A204.1 (cell line): ENCODE measurements at regions not wholly inside any gene's neighbourhood (a gene's known extent, or its start where the extent isn't known, plus 50 kb on each side); places are given as distances from the start of the nearest gene placed in this dataset.
"Not testable (repeated sequence)": the region's sequence is repeated elsewhere in the genome, so short reads cannot be mapped to it uniquely, and the experiment has no call there.

Source experiments
- FAIRE-seq: peaks from 2 replicates; lab custom pipeline; 2012; peaks lifted over from hg19 to GRCh38; lab: Jason Lieb, UNC

- no peak for FAIRE-seq
Observed at GRCh38 chr9:27818348-27818747, 245.1 kb upstream of the C9orf72 start.

GRCh38 chr9:27828908-27829307, 255.6 kb upstream of the C9orf72 start:
- FAIRE-seq = no peak

- no peak for FAIRE-seq
Observed at GRCh38 chr9:27829621-27830020, 256.3 kb upstream of the C9orf72 start.

DNA sequence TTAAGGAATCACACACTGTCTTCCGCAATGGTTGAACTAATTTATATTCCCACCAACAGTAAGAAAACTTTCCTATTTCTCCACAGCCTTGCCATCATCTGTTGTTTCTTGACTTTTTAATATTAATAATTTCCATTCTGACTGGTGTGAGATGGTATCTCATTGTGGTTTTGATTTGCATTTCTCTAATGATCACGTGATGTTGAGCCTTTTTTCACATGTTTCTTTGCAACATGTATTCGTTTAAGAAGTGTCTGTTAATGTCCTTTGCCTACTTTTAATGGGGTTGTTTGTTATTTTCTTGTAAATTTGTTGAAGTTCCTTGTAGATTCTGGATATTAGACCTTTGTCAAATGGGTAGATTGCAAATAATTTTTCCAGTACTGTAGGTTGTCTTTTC, 258.8 kb upstream of the C9orf72 start:
- not testable (repeated sequence) for FAIRE-seq

GRCh38 chr9:27835286-27835685, 262.0 kb upstream of the C9orf72 start:
- no peak for FAIRE-seq

- no peak for FAIRE-seq
Observed at GRCh38 chr9:27835746-27836145, 262.5 kb upstream of the C9orf72 start.

DNA sequence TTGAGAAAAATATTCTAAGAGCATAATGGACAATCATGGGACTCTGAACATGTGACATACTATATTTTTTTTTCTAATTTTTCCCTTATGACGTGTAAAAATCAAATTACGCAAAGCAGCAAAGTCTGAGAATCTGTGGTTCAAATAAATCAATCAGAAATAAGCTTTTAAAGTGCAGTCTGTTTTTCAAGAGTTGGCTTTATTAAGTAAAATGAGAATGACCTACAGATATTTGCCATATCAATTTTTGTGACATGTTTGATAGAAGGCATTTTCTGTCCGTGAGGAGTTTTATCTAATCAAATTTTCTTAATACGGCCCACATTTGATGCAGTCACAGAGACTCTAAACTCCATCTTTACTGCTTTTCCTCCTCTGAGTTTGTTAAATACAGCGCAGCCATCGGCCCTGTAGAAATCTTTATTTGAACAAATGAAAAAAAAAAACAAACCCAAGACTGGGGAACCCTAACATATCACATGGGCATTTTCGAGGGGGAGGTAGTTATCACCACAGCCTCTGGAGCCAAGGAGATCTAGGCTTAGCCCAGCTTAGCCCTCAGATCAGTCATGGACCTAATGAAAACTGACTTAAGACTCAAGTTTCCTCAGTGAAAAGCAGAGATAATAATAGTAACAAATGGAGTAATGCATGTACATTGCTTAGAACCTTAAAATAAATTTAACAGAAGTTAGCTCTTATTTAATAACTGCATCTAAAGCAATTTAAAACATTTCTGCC, 263.6 kb upstream of the C9orf72 start:
- FAIRE-seq = no peak

DNA sequence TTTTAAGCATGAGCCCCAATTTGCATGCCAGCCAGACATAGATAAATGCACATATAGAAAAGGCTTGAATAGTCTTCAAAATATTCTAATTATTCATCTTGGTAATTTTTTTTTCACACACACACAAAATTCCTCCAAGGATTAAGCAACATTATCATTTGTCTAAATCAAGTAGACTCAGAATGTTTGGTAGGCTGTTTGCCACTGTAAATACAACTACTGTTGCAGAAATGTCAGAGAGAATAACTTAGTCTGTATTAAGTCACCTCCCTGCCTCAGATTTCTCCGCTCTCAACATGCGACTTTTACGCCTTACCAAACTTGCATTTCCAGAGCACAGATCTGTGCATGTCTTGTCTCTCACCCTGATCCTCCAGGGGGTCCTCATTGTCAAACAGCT, 265.6 kb upstream of the C9orf72 start:
- no peak for FAIRE-seq

DNA sequence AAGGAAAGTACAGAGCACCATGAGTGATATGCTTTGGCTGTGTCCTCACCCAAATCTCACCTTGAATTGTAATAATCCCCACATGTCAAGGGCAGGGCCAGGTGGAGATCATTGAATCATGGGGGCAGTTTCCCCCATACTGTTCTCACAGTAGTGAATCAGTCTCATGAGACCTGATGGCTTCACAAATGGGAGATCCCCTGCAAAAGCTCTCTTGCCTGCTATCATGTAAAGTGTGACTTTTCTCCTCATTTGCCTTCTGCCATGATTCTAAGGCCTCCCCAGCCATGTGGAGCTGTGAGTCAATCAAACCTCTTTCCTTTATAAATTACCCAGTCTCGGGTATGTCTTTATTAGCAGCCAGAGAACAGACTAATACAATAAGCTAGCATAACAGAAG, 266.5 kb upstream of the C9orf72 start:
- not testable (repeated sequence) for FAIRE-seq

DNA sequence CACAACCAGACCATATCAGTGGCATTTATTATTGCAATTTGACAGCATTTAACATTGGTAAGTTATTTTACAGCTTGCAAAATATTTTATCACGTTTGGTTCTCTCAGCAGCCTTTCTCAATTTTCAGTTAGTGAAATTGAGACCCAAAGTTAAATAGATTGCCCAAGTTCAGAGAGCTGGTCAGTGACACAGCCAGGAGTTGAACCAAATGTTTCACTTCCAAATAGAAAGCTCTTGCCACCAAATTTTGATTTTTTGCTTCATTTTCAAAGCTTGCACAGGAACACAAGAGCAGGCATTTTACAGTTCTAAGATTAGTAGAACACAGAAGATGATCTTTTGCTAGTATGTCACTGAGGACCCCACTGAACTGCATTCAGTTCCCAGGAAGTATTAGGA, 271.5 kb upstream of the C9orf72 start:
- FAIRE-seq = no peak

DNA sequence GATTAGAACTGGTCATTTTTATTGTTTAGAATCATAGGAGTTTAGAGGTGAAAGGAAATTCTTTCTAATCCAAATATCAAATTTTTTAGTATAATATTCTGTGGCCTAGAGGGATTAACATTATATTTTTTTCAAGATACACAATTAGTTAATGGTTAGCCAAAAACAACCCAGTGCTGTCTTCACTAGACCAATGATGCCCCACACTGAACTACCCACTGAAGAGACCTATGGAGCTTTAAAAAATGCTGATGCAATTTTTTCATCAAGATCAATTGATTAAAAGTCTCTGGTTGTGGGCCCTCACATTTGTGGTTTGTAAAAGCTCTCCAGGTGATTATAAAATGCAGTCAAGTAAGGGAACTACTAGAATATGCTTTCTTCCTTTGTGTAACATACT, 274.1 kb upstream of the C9orf72 start:
- no peak for FAIRE-seq

DNA sequence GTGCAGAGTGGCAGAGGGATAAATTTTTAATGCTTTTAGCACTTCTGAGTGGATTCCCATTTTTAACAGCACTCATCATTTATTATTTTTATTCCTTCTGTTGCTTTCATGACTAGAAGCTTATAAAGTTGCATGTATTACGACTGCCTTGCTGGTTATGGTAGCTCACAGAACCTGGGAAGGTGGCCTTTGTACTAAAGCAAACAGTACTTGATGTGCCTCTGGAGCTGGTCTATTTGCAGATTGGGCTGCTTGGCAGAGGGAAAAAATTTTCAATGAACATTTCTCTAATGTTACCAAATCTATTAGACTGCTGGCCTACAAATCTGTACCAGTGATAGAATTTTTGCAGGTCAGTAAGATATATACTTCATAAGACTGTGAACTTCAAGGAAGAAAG, 274.5 kb upstream of the C9orf72 start:
- FAIRE-seq = no peak

DNA sequence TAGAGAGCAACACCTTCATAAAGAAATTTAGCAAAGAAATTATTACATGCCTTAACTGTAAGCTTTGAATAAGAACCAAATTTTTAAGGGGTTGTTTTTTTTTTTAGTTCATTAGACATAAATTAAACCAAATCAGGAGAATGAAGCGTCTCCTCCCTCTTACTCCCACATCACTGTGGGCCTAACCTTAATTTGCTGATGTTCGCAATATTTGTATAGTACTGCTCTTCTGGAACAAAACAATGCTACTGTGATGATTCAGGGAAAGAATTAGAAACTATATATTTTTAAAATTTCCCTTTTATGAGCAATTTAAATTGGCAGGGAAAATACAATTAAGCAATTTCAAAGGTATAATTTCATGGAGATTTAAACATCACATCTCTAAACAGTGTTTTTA, 275.0 kb upstream of the C9orf72 start:
- no peak for FAIRE-seq

DNA sequence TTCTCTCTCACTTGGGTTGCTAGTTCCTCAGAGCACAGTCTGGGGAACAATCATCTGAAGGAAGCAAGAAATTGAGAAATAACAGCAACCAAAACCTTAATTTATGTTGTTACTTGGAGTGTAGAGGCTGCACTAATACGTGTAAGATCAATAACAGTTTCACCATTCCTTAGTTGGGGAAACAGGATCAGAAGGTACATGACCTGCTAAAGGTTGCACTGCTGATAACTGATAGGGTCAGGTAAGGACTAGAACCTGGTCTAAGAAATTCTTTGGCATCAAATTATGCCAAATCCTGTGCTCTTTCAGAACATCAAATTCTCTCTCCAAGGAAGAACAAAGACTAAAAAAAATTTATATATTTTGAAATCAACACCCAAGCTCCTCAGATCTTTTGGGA, 278.6 kb upstream of the C9orf72 start:
- FAIRE-seq = no peak

DNA sequence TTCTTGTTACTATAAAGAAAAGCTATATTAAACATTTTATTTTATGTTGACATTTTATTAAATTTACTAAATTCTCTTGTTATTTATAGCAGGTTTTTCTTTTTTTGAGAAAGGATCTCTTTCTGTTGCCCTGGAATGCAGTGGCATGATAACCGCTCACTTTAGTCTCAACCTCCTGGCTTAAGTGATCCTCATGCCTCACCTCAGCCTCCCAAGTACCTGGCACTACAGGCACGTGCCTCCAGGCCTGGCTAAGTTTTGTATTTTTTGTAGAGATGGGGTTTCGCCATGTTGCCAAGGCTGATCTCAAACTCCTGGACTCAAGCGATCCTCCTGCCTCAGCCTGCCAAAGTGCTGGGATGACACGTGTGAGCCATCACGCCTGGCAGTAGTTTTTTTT, 280.2 kb upstream of the C9orf72 start:
- no peak for FAIRE-seq

DNA sequence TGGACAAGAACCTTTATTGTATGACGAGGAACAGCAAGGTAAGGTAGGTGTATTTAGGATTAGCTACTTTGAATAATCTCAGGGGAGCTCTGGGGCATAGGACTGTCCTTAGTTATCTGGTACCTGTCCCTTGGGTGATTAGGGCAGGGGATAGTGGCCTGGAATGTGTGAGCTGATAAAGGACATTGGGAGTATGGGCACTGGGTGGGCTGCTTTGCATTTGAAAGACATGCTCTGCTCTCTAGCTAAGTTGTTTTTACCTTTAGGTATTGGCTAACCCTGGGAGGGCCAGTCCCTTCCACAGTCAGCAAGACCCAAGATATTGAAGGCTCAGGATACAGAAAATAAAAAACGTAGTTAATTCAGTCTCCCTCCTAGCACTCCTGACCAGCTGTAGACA, 282.8 kb upstream of the C9orf72 start:
- FAIRE-seq = no peak

DNA sequence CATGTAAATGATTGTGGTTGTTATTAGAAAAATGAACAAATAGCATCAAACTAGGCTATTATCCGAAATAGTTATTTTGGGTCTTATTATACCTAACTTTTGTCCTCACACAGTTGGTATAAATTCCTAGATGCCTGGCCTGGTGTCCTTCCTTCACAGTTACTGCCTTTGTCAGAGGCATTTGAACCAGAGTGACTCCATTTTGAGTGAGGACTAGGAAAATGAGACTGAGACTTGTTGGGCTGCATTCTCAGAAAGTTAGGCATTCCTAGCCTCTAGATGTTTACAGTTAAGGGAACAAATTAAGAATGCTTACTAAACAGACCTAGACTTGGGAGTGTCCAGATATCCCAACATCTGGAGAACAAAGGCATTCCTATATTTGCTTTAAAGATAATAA, 283.5 kb upstream of the C9orf72 start:
- FAIRE-seq = no peak

DNA sequence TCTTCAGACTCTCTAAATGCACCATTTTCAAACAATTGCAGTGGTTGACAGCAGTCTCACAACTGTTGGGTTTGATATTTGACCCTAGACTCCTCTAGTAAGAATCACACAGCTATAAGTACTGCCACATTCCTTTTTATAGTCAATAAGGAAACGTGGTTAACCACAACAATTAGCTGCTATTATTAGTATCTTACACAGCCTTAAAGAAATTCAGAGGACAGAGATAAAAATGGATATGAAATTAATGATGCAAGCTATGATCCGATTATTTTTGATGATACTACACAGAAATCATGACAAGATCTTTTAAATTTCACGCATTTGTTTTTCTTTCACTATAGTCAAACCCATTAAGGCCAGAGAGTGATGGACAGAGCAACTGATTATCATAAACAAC, 288.6 kb upstream of the C9orf72 start:
- no peak for FAIRE-seq

DNA sequence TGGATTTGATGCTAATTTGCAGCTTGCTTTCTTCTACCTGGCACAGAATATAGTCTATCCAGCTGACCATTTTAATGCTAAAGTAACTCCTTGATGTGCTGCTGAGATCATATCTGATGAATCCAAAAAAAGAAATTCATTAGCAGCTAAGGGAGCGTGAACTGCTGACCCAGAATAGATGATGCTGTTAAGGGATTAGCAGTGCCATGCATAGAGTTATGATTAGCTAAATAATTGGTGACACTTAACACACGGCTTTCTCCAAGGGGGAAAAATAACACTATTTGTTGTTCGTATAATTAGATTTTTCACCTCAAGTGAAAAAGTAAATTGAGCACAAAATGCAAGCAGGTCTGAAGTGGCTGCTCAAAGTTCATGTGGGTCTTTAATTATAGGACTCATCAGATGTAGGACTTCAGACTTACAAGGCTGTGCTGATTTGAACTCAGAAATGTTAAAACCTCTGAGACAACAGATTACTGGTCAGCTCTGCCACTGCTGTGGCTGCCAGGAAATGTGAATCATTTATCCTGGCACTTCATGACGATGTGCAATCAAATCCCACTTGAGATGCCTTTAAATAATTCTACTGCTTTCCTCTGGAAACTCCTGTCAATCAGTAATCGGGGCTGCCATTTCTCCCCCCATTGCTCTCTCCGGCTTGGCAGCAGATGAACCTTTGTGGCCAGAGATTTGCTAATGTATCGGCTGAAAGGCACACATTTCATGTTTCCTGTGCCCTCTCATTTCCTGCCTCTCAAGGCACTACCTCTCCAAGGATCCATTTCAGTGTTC, 291.6 kb upstream of the C9orf72 start:
- FAIRE-seq = no peak

DNA sequence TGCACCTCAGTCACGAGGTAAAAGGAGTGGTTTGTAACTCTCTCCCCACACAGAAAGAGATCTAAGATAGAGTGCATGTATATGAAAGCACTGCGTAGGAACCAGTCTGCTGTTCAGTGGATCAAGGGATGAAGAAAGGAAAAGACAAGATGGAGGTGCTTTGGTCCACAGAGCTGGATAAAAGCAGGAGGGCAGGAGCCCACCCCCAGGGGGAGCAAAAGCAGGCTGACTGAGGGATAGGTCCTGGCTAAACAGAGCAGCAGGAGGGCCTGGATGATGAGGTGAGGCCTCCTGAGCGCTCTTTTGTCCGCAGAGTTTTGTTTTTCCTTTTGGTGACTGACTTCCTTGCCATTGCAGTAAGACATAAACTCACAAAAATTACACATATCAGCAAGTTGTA, 293.5 kb upstream of the C9orf72 start:
- FAIRE-seq = no peak

- FAIRE-seq = no peak
Observed at GRCh38 chr9:27870404-27870803, 297.1 kb upstream of the C9orf72 start.

- no peak for FAIRE-seq
Observed at GRCh38 chr9:27880156-27880555, 306.9 kb upstream of the C9orf72 start.

DNA sequence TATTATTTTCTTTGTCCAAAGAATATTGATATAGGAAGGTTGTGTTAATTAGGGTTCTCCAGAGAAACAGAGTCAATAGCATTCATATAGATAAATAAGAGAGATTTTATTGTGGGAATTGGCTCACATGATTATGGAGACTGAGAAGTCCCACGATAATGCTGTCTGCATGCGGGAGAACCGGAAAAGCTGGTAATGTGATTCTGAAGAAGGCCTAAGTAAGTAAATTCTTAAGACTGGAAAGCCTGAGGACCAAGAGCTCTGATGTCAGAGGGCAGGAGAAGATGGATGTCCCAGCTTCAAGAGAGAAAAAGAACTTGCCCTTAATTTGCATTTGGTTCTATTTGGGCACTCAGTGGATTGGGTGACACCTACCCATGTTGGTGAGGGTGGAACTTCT, 307.4 kb upstream of the C9orf72 start:
- FAIRE-seq = no peak
